Skin epidermis (tissue), 12 donors: ENCODE measurements at regions not wholly inside any gene's neighbourhood (a gene's known extent, or its start where the extent isn't known, plus 50 kb on each side); places are given as distances from the start of the nearest gene placed in this dataset.
A peak's percentile ranks its signal among the peaks of the same experiment; 100 is the strongest.
"Not testable (repeated sequence)": the region's sequence is repeated elsewhere in the genome, so short reads cannot be mapped to it uniquely, and the experiment has no call there.

Experiments used
- H3K27ac ChIP-seq, 21 experiments: fragments of 200-600 bp; sonication (generic) in 11 of 21; one replicate each; pipeline ENCODE4 v1.5.0; 2020; ENCODE audit warnings: mild to moderate bottlenecking in 3 of 21, inconsistent platforms in 2 of 21, moderate library complexity in 2 of 21
- H3K4me3 ChIP-seq, 7 experiments: fragments of 200-600 bp; sonication (generic) in 2 of 7; one replicate each; pipeline ENCODE4 v1.5.0; 2020; ENCODE audit warnings: inconsistent platforms in 2 of 7, mild to moderate bottlenecking in 2 of 7, moderate library complexity in 1 of 7

GRCh38 chr13:80962173-80962572, 621.2 kb upstream of the SPRY2 start:
- Histone ChIP-seq H3K27ac (no peak overlapping the region), H3K4me3 (no peak overlapping the region)

- H3K27ac ChIP-seq, result no peak overlapping the region
- H3K4me3 ChIP-seq, result no peak overlapping the region
These were observed 616.2 kb upstream of the SPRY2 start for GRCh38 chr13:80957019-80957655.

- Histone ChIP-seq H3K4me3 (no peak overlapping the region), H3K27ac (no peak overlapping the region)
These were observed 614.6 kb upstream of the SPRY2 start for GRCh38 chr13:80955501-80955900.

- H3K27ac ChIP-seq, result no peak overlapping the region
These were observed 611.2 kb upstream of the SPRY2 start for GRCh38 chr13:80952158-80952557.

GRCh38 chr13:80946008-80946802, 605.3 kb upstream of the SPRY2 start:
- Histone ChIP-seq H3K4me3 (no peak overlapping the region), H3K27ac (no peak overlapping the region)

More at GRCh38 chr13:80952158-80952557, 611.2 kb upstream of the SPRY2 start:
- no peak overlapping the region for H3K4me3 ChIP-seq

- H3K4me3 ChIP-seq, result no peak overlapping the region
- no peak overlapping the region for H3K27ac ChIP-seq
These were observed 604.4 kb upstream of the SPRY2 start for GRCh38 chr13:80945328-80945727.

- Histone ChIP-seq H3K27ac (no peak overlapping the region), H3K4me3 (no peak overlapping the region)
These were observed 598.7 kb upstream of the SPRY2 start for GRCh38 chr13:80939581-80939980.

GRCh38 chr13:80931766-80932165, 590.8 kb upstream of the SPRY2 start:
- no peak overlapping the region for H3K27ac ChIP-seq
- H3K4me3 ChIP-seq, result no peak overlapping the region

GRCh38 chr13:80931118-80931517, 590.2 kb upstream of the SPRY2 start:
- Histone ChIP-seq H3K27ac (no peak overlapping the region), H3K4me3 (no peak overlapping the region)

GRCh38 chr13:80928241-80928640, 587.3 kb upstream of the SPRY2 start:
- Histone ChIP-seq H3K27ac (no peak overlapping the region), H3K4me3 (no peak overlapping the region)

- not testable (repeated sequence) for H3K27ac ChIP-seq, H3K4me3 ChIP-seq
These were observed 585.1 kb upstream of the SPRY2 start for GRCh38 chr13:80926024-80926423.

GRCh38 chr13:80924596-80924995, 583.7 kb upstream of the SPRY2 start:
- no peak overlapping the region for H3K4me3 ChIP-seq
- no peak overlapping the region for H3K27ac ChIP-seq

- no peak overlapping the region for H3K27ac ChIP-seq
These were observed 583.0 kb upstream of the SPRY2 start for GRCh38 chr13:80923907-80924306.

GRCh38 chr13:80921971-80922370, 581.0 kb upstream of the SPRY2 start:
- Histone ChIP-seq H3K27ac (no peak overlapping the region), H3K4me3 (no peak overlapping the region)

More at GRCh38 chr13:80923907-80924306, 583.0 kb upstream of the SPRY2 start:
- H3K4me3 ChIP-seq, result no peak overlapping the region

GRCh38 chr13:80921541-80921940, 580.6 kb upstream of the SPRY2 start:
- no peak overlapping the region for H3K4me3 ChIP-seq
- no peak overlapping the region for H3K27ac ChIP-seq

- no peak overlapping the region for H3K27ac ChIP-seq
- H3K4me3 ChIP-seq, result no peak overlapping the region
These were observed 565.9 kb upstream of the SPRY2 start for GRCh38 chr13:80906860-80907259.

GRCh38 chr13:80904386-80904785, 563.5 kb upstream of the SPRY2 start:
- no peak overlapping the region for H3K4me3 ChIP-seq

GRCh38 chr13:80903911-80904310, 563.0 kb upstream of the SPRY2 start:
- Histone ChIP-seq H3K27ac (no peak overlapping the region), H3K4me3 (no peak overlapping the region)

More at GRCh38 chr13:80904386-80904785, 563.5 kb upstream of the SPRY2 start:
- H3K27ac ChIP-seq, result no peak overlapping the region

GRCh38 chr13:80901530-80901929, 560.6 kb upstream of the SPRY2 start:
- Histone ChIP-seq H3K4me3 (no peak overlapping the region), H3K27ac (no peak overlapping the region)

GRCh38 chr13:80901111-80901510, 560.2 kb upstream of the SPRY2 start:
- Histone ChIP-seq H3K4me3 (no peak overlapping the region), H3K27ac (peak overlapping the region in 1 of 21 experiments; percentile 42)

- Histone ChIP-seq H3K4me3 (no peak overlapping the region), H3K27ac (peak overlapping the region in 1 of 21 experiments; percentile 42)
These were observed 559.6 kb upstream of the SPRY2 start for GRCh38 chr13:80900561-80900960.
